ENCODE measurements at regions not wholly inside any gene's neighbourhood (a gene's known extent, or its start where the extent isn't known, plus 50 kb on each side); places are given as distances from the start of the nearest gene placed in this dataset.

DNA sequence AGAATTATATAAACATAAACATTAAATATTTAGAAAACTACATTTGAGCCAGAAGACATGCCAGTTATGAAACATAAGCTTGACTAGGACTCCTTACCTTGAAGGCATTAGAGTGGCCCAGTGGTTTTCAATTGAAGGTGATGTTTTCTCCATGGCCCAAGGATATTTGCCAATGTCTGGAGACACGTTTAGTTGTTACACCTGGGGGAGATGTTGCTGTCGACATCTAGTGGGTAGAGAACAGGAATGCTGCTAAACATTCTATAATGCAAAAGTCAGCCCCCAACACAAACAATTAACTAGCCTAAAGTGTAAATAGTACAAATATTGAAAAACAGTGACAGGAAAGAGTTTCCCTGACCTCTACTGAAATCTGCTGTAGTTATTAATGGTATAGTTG lies 200.9 kb upstream of the HS3ST5 start:
- H3K27me3 ChIP-seq (ENCODE audit: control insufficient read depth, insufficient read depth, low read length), result no peaks in the 10 kb centered on the region
- no peaks in the 10 kb centered on the region for H3K36me3 ChIP-seq (ENCODE audit: control insufficient read depth, insufficient read depth, low read length)
- no peak for DNase-seq (ENCODE audit: low read depth)
- CTCF ChIA-PET, result no interaction called here
- POLR2A ChIA-PET, result no interaction called here
- TF ChIP-seq CTCF (IDR thresholded peaks at IDR 0.05; ENCODE audit: insufficient read depth, low read depth, low read length), result no peak
- no peak overlapping the region for H3K4me3 ChIP-seq (ENCODE audit: low read depth, low read length)

DNA sequence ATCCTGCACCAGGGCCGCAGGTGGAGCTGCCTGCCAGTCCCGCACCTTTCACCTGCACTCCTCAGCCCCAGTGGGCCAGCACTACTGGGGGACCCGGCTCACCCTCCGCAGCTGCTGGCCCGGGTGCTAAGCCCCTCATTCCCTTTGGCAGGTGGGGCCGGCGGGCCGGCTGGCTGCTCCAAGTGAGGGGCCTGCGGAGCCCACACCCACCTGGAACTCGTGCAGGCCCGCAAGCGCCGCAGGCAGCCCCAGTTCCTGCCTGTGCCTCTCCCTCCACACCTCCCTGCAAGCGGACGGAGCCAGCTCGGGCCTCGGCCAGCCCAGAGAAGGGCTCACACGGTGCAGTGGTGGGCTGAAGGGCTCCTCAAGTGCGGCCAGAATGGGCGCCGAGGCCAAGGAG lies 199.0 kb upstream of the HS3ST5 start:
- DNase-seq (ENCODE audit: low read depth), result no peak
- Histone ChIP-seq H3K4me3 (ENCODE audit: low read depth, low read length) (no peak overlapping the region), H3K27me3 (ENCODE audit: control insufficient read depth, insufficient read depth, low read length) (no peaks in the 10 kb centered on the region), H3K36me3 (ENCODE audit: control insufficient read depth, insufficient read depth, low read length) (no peaks in the 10 kb centered on the region)
- TF ChIP-seq CTCF (IDR thresholded peaks at IDR 0.05; ENCODE audit: insufficient read depth, low read depth, low read length), result no peak
- ChIA-PET POLR2A (no interaction called here), CTCF (interaction anchor here (1.1 kb wide), 1 partner anchor 134 kb away, joined by 3 read pairs; no protein-coding TSS in a partner anchor)

GRCh38 chr6:114537977-114538376 lies 195.2 kb upstream of the HS3ST5 start:
- H3K36me3 ChIP-seq (ENCODE audit: control insufficient read depth, insufficient read depth, low read length), result no peaks in the 10 kb centered on the region
- ChIA-PET CTCF (no interaction called here), POLR2A (no interaction called here)
- DNase-seq (ENCODE audit: low read depth), result no peak
- H3K4me3 ChIP-seq (ENCODE audit: low read depth, low read length), result no peak overlapping the region
- H3K27me3 ChIP-seq (ENCODE audit: control insufficient read depth, insufficient read depth, low read length), result no peaks in the 10 kb centered on the region
- TF ChIP-seq CTCF (IDR thresholded peaks at IDR 0.05; ENCODE audit: insufficient read depth, low read depth, low read length), result no peak

DNA sequence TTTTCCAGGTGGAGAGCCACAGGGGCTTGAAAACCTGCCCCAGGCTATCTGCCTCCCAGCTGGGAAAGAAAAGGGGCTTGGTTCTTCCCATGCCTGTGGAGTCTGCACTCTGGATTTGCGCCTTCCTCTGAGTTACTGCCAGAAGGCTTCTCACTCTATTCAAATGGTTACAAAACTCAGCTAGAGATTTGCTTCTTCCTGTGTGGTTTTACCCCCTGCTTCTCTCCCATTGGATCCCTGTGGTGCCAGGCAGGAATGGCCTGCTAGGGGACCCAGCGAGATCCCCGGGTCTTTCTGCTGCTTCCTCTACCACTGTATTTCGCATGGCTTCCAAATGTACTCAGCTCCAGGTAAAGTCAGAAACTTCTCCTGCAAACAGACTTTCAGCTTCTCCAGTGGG lies 192.0 kb upstream of the HS3ST5 start:
- no peaks in the 10 kb centered on the region for H3K36me3 ChIP-seq (ENCODE audit: control insufficient read depth, insufficient read depth, low read length)
- no peaks in the 10 kb centered on the region for H3K27me3 ChIP-seq (ENCODE audit: control insufficient read depth, insufficient read depth, low read length)
- no peak for TF ChIP-seq CTCF (IDR thresholded peaks at IDR 0.05; ENCODE audit: insufficient read depth, low read depth, low read length)
- H3K4me3 ChIP-seq (ENCODE audit: low read depth, low read length), result no peak overlapping the region
- CTCF ChIA-PET, result no interaction called here
- POLR2A ChIA-PET, result no interaction called here
- DNase-seq (ENCODE audit: low read depth), result no peak

GRCh38 chr6:114524081-114524480 lies 181.3 kb upstream of the HS3ST5 start:
- H3K36me3 ChIP-seq (ENCODE audit: control insufficient read depth, insufficient read depth, low read length), result no peaks in the 10 kb centered on the region
- H3K27me3 ChIP-seq (ENCODE audit: control insufficient read depth, insufficient read depth, low read length), result no peaks in the 10 kb centered on the region
- CTCF ChIA-PET, result no interaction called here
- no peak for TF ChIP-seq CTCF (IDR thresholded peaks at IDR 0.05; ENCODE audit: insufficient read depth, low read depth, low read length)
- no peak overlapping the region for H3K4me3 ChIP-seq (ENCODE audit: low read depth, low read length)
- DNase-seq (ENCODE audit: low read depth), result no peak
- POLR2A ChIA-PET, result no interaction called here
